ENCODE measurements at regions not wholly inside any gene's neighbourhood (a gene's known extent, or its start where the extent isn't known, plus 50 kb on each side); places are given as distances from the start of the nearest gene placed in this dataset.

- no peak for TF ChIP-seq HDAC2 (IDR thresholded peaks at IDR 0.05; ENCODE audit: borderline replicate concordance in 1 of 2, low read depth in 2 of 2, low read length in 2 of 2)
- TF ChIP-seq BRCA1 (IDR thresholded peaks at IDR 0.05; ENCODE audit: low read depth, low read length), result no peak
- no peak for TF ChIP-seq MAFK (IDR thresholded peaks at IDR 0.05; ENCODE audit: low read depth, low read length)
- no peak for TF ChIP-seq NANOG (IDR thresholded peaks at IDR 0.05; ENCODE audit: insufficient read depth, low read depth, low read length, poor library complexity, severe bottlenecking)
These were observed 1778.9 kb upstream of the CELF4 start (continued) for GRCh38 chr18:39344487-39344886.

Data from H1 (cell line).